HG03097 (cell line): ENCODE measurements at regions not wholly inside any gene's neighbourhood (a gene's known extent, or its start where the extent isn't known, plus 50 kb on each side); places are given as distances from the start of the nearest gene placed in this dataset.
"Not testable (repeated sequence)": the region's sequence is repeated elsewhere in the genome, so short reads cannot be mapped to it uniquely, and the experiment has no call there.

Source experiments
- ATAC-seq: cut with Tn5 transposase; IDR thresholded peaks from one replicate; pipeline ENCODE4 v1.9.1; 2021; ENCODE audit not compliant: unreplicated experiment, low FRiP score

GRCh38 chr10:90011281-90011680 is 309.9 kb downstream of the KIF20B start:
- ATAC-seq = not testable (repeated sequence)

- no peak for ATAC-seq
Observed at GRCh38 chr10:90018819-90019218, 317.4 kb downstream of the KIF20B start.

GRCh38 chr10:90020506-90020905 is 319.1 kb downstream of the KIF20B start:
- no peak for ATAC-seq

- no peak for ATAC-seq
Observed at GRCh38 chr10:90023950-90024349, 322.6 kb downstream of the KIF20B start.

- no peak for ATAC-seq
Observed at GRCh38 chr10:90028312-90028711, 326.9 kb downstream of the KIF20B start.

- ATAC-seq = no peak
Observed at GRCh38 chr10:90031776-90032175, 330.4 kb downstream of the KIF20B start.

GRCh38 chr10:90032519-90032918 is 331.1 kb downstream of the KIF20B start:
- no peak for ATAC-seq

GRCh38 chr10:90034862-90035261 is 333.5 kb downstream of the KIF20B start:
- not testable (repeated sequence) for ATAC-seq

- no peak for ATAC-seq
Observed at GRCh38 chr10:90041585-90041984, 340.2 kb downstream of the KIF20B start.

GRCh38 chr10:90042075-90042474 is 340.7 kb downstream of the KIF20B start:
- no peak for ATAC-seq

GRCh38 chr10:90047243-90047729 is 345.9 kb downstream of the KIF20B start:
- ATAC-seq = peak; percentile 90

- no peak for ATAC-seq
Observed at GRCh38 chr10:90051053-90051452, 349.7 kb downstream of the KIF20B start.

- ATAC-seq = no peak
Observed at GRCh38 chr10:90051474-90051873, 350.1 kb downstream of the KIF20B start.

GRCh38 chr10:90062786-90063185 is 361.4 kb downstream of the KIF20B start:
- no peak for ATAC-seq

GRCh38 chr10:90064295-90064694 is 362.9 kb downstream of the KIF20B start:
- ATAC-seq = no peak

GRCh38 chr10:90066435-90066834 is 365.0 kb downstream of the KIF20B start:
- no peak for ATAC-seq

GRCh38 chr10:90075995-90076394 is 374.6 kb downstream of the KIF20B start:
- ATAC-seq = no peak

- no peak for ATAC-seq
Observed at GRCh38 chr10:90079819-90080218, 378.4 kb downstream of the KIF20B start.

GRCh38 chr10:90086606-90087190 is 385.3 kb downstream of the KIF20B start:
- ATAC-seq = not testable (repeated sequence)

GRCh38 chr10:90087197-90088023 is 386.0 kb downstream of the KIF20B start:
- ATAC-seq = peak; percentile 85

GRCh38 chr10:90088024-90088317 is 386.6 kb downstream of the KIF20B start:
- no peak for ATAC-seq

- ATAC-seq = no peak
Observed at GRCh38 chr10:90089719-90090118, 388.3 kb downstream of the KIF20B start.
